Stomach (tissue), 4 donors: ENCODE measurements at regions not wholly inside any gene's neighbourhood (a gene's known extent, or its start where the extent isn't known, plus 50 kb on each side); places are given as distances from the start of the nearest gene placed in this dataset.

Source experiments
- POLR2A ChIP-seq, 4 donors: fragments of 450-650 bp; IDR thresholded peaks; one replicate each; pipeline ENCODE4 v1.6.1; 2016; ENCODE audit warnings: antibody characterized with exemption in 4 of 4, control low read depth in 2 of 4, mild to moderate bottlenecking in 1 of 4, moderate library complexity in 1 of 4
- POLR2AphosphoS5 ChIP-seq, 3 donors: sonication (generic); formaldehyde crosslinking; IDR thresholded peaks; one replicate each; pipeline ENCODE4 v1.6.1; 2016; ENCODE audit warnings: antibody characterized with exemption in 3 of 3
- TF ChIP-seq, protein P1 (sequence below), 7 experiments: fragments of 450-650 bp in 4 of 7; fragments of 200-600 bp in 3 of 7; sonication (generic) in 3 of 7; IDR thresholded peaks; one replicate each; pipeline ENCODE4 v1.5.1; 2016 to 2019; ENCODE audit warnings: antibody characterized with exemption in 7 of 7, control low read depth in 2 of 7, mild to moderate bottlenecking in 1 of 7

- TF ChIP-seq, protein P1, sequence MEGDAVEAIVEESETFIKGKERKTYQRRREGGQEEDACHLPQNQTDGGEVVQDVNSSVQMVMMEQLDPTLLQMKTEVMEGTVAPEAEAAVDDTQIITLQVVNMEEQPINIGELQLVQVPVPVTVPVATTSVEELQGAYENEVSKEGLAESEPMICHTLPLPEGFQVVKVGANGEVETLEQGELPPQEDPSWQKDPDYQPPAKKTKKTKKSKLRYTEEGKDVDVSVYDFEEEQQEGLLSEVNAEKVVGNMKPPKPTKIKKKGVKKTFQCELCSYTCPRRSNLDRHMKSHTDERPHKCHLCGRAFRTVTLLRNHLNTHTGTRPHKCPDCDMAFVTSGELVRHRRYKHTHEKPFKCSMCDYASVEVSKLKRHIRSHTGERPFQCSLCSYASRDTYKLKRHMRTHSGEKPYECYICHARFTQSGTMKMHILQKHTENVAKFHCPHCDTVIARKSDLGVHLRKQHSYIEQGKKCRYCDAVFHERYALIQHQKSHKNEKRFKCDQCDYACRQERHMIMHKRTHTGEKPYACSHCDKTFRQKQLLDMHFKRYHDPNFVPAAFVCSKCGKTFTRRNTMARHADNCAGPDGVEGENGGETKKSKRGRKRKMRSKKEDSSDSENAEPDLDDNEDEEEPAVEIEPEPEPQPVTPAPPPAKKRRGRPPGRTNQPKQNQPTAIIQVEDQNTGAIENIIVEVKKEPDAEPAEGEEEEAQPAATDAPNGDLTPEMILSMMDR (IDR thresholded peaks at IDR 0.05): no peak
- TF ChIP-seq POLR2A (IDR thresholded peaks at IDR 0.05) (no peak), POLR2AphosphoS5 (IDR thresholded peaks at IDR 0.05) (peak in 1 of 3 donors; percentile 27)
Measured at GRCh38 chr6:44563397-44563796, 175.9 kb downstream of the CDC5L start.
